Sigmoid colon (tissue), 4 donors: ENCODE measurements at regions not wholly inside any gene's neighbourhood (a gene's known extent, or its start where the extent isn't known, plus 50 kb on each side); places are given as distances from the start of the nearest gene placed in this dataset.

Source experiments
- EP300 ChIP-seq, 4 donors: sonication (generic); formaldehyde crosslinking; IDR thresholded peaks; one replicate each; pipeline ENCODE4 v1.6.1; 2017; ENCODE audit warnings: antibody characterized with exemption in 4 of 4
- POLR2A ChIP-seq, 2 donors: fragments of 450-650 bp; IDR thresholded peaks; one replicate each; pipeline ENCODE4 v1.6.1; 2016; ENCODE audit warnings: antibody characterized with exemption in 2 of 2, mild to moderate bottlenecking in 2 of 2, moderate library complexity in 2 of 2

DNA sequence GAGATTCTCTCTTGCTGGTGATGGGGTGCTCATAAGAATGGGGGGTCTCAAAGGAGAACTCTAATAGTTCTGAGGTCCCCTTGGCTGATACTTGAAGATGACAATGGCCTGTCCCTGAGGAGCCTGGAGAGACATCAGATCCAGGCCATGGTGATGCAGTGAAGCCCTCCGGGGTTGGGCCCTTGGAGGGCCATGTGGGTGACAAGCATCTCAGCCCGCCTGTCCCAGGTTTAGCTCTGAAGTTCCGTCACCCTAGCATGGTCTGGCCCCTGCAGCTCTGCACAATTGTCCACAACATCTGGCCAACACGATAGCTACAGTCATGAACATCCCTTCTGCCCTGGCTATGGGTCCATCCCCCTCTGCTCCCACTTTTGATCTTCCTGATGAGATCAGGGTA, 202.8 kb upstream of the HS6ST1 start:
- TF ChIP-seq POLR2A (IDR thresholded peaks at IDR 0.05) = no peak
- no peak for TF ChIP-seq EP300 (IDR thresholded peaks at IDR 0.05)
